B cell (primary cell): ENCODE measurements at regions not wholly inside any gene's neighbourhood (a gene's known extent, or its start where the extent isn't known, plus 50 kb on each side); places are given as distances from the start of the nearest gene placed in this dataset.

ENCODE experiments used
- ATAC-seq: fragments of 200-7000 bp; cut with Tn5 transposase; one replicate; pipeline ENCODE4 v1.10.0; 2021; ENCODE audit warnings: low read depth, mild to moderate bottlenecking, moderate number of reproducible peaks, moderate library complexity
- CTCF ChIA-PET: fragments of 350-600 bp; sonication (Branson Sonifier 250); formaldehyde crosslinking; loops from one replicate; lab custom pipeline; 2021; ENCODE audit warnings: antibody characterized with exemption, inconsistent platforms; lab: Charles Lee
- POLR2A ChIA-PET: fragments of 350-600 bp; sonication (Branson Sonifier 250); formaldehyde crosslinking; loops from one replicate; lab custom pipeline; 2021; ENCODE audit warnings: antibody characterized with exemption; lab: Charles Lee
- DNase-seq: peaks from one replicate; pipeline ENCODE4 v3.0.0; 2013
- H2AFZ ChIP-seq: 2 replicates; pipeline ENCODE4 v1.6.1; 2012; ENCODE audit warnings: mild to moderate bottlenecking, low read depth, low read length; ENCODE audit not compliant: insufficient read depth, poor library complexity, severe bottlenecking
- H3K27ac ChIP-seq, 2 donors: 1 replicate in 1 of 2; 2 replicates in 1 of 2; pipeline ENCODE4 v1.5.1; 2012 to 2013; ENCODE audit warnings: low read length in 2 of 2, mild to moderate bottlenecking in 2 of 2, moderate library complexity in 1 of 2
- H3K27me3 ChIP-seq, 4 experiments: fragments of 200-600 bp in 1 of 4; sonication (generic) in 1 of 4; replicated peaks in 1 of 4; 1 replicate in 2 of 4; 2 replicates in 2 of 4; pipeline versions ENCODE4 v1.6.1 to v1.7.0; 2013 to 2016; ENCODE audit warnings: low read length in 3 of 4, mild to moderate bottlenecking in 2 of 4, mixed read lengths in 1 of 4, moderate library complexity in 1 of 4; ENCODE audit not compliant: insufficient read depth in 4 of 4, control insufficient read depth in 3 of 4; ENCODE audit errors: control extremely low read depth in 1 of 4
- H3K36me3 ChIP-seq, 2 experiments: replicated peaks in 1 of 2; 1 replicate in 1 of 2; 2 replicates in 1 of 2; pipeline versions ENCODE4 v1.6.1 to v1.7.1; 2013; ENCODE audit warnings: low read length in 1 of 2; ENCODE audit not compliant: insufficient read depth in 2 of 2, control insufficient read depth in 1 of 2; ENCODE audit errors: control extremely low read depth in 1 of 2, extremely low read depth in 1 of 2
- H3K4me1 ChIP-seq, 2 donors: fragments of 200-600 bp in 1 of 2; sonication (generic) in 1 of 2; 1 replicate in 1 of 2; 2 replicates in 1 of 2; pipeline versions ENCODE4 v1.5.1 to v1.6.1; 2013 to 2017; ENCODE audit warnings: low read length in 2 of 2; ENCODE audit not compliant: control insufficient read depth in 2 of 2, insufficient read depth in 2 of 2
- H3K4me2 ChIP-seq: replicated peaks from 2 replicates; pipeline ENCODE3; 2012; ENCODE audit warnings: mild to moderate bottlenecking, low read depth, low read length; ENCODE audit not compliant: poor library complexity, severe bottlenecking
- H3K4me3 ChIP-seq, 5 experiments: fragments of 200-600 bp in 1 of 5; sonication (generic) in 1 of 5; 1 replicate in 3 of 5; 2 replicates in 2 of 5; pipeline versions ENCODE4 v1.5.1 to v1.7.0; 2011 to 2016; ENCODE audit warnings: low read length in 4 of 5, mild to moderate bottlenecking in 4 of 5, low read depth in 2 of 5, control low read depth in 1 of 5, moderate library complexity in 1 of 5; ENCODE audit not compliant: insufficient read depth in 1 of 5; ENCODE audit errors: control extremely low read depth in 1 of 5, extremely low read depth in 1 of 5
- H3K79me2 ChIP-seq: fragments of 200-600 bp; sonication (generic); one replicate; pipeline ENCODE4 v1.6.0; 2016; ENCODE audit warnings: low read length; ENCODE audit not compliant: control insufficient read depth, insufficient read depth
- H3K9ac ChIP-seq: fragments of 200-600 bp; sonication (generic); 2 replicates; pipeline ENCODE4 v1.6.1; 2017; ENCODE audit warnings: mild to moderate bottlenecking, low read length, moderate library complexity
- H3K9me3 ChIP-seq, 3 donors: one replicate each; pipeline versions ENCODE4 v1.6.1 to v1.7.1; 2013; ENCODE audit warnings: low read length in 2 of 3; ENCODE audit not compliant: control insufficient read depth in 2 of 3, insufficient read depth in 1 of 3; ENCODE audit errors: control extremely low read depth in 1 of 3
- H4K20me1 ChIP-seq: 2 replicates; pipeline ENCODE4 v1.6.0; 2012; ENCODE audit warnings: mild to moderate bottlenecking, low read length; ENCODE audit not compliant: insufficient read depth, control insufficient read depth, poor library complexity, severe bottlenecking
- H3K27ac Mint-ChIP-seq: one replicate; pipeline ENCODE4 v1.8.0; 2021; ENCODE audit warnings: mixed read lengths
- H3K27me3 Mint-ChIP-seq: one replicate; pipeline ENCODE4 v1.8.0; 2021; ENCODE audit warnings: mixed read lengths
- H3K4me1 Mint-ChIP-seq: one replicate; pipeline ENCODE4 v1.8.0; 2021; ENCODE audit warnings: mixed read lengths
- H3K4me3 Mint-ChIP-seq: one replicate; pipeline ENCODE4 v1.8.0; 2021; ENCODE audit warnings: mixed read lengths
- H3K9me3 Mint-ChIP-seq: one replicate; pipeline ENCODE4 v1.8.0; 2022; ENCODE audit warnings: mixed read lengths; ENCODE audit not compliant: insufficient read depth
- CTCF ChIP-seq: fragments of 200-600 bp; IDR thresholded peaks from one replicate; pipeline ENCODE4 v1.8.0; 2022; ENCODE audit warnings: antibody characterized with exemption, mild to moderate bottlenecking
- EZH2 ChIP-seq: IDR thresholded peaks from 2 replicates; pipeline ENCODE4 v1.6.1; 2012; ENCODE audit warnings: borderline replicate concordance, low read depth, mild to moderate bottlenecking, moderate library complexity, low read length; ENCODE audit not compliant: insufficient read depth, poor library complexity, severe bottlenecking
- WGBS: methylation state at CpG from one replicate; pipeline ENCODE4 v1.1.5; 2013; ENCODE audit warnings: missing lambda C conversion rate; ENCODE audit not compliant: insufficient coverage; 5-methylcytosine and 5-hydroxymethylcytosine counted together
- intact Hi-C: fragments of 100-400 bp; cut with micrococcal nuclease; formaldehyde crosslinking; loops from one replicate; pipeline ENCODE4 v1.10.0; 2022

DNA sequence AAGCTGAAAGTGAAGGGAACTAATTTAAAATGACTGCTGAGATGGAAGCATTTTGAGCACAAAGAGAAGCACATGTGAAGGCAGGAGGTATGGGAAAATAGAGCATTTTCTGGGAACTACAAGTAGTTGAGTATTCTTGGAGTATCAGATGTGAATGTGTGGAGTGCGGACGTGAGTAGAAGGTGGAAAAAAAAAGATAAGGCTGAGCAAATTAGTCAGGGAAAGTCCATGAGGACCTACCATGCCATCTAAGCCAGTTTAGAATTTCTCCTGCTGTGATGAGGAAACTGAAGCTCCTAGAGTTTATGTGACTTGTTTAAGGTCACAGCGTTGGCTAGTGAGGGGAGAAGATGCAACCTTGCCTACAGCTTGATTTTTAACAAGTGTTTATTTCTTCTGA is 578.1 kb upstream of the MIR17HG start:
- H3K9me3 Mint-ChIP-seq: no peaks in the 10 kb centered on the region
- 100% methylated on average over 2 of the region's 3 CpGs for WGBS
- DNase-seq: no peak
- ATAC-seq: no peak
- H3K27me3 ChIP-seq: no peaks in the 10 kb centered on the region
- H3K4me3 ChIP-seq: no peak overlapping the region
- H3K4me3 Mint-ChIP-seq: no peak overlapping the region
- TF ChIP-seq EZH2 (no peak), CTCF (no peak)
- H3K27ac ChIP-seq: no peak overlapping the region
- no peaks in the 10 kb centered on the region for H4K20me1 ChIP-seq
- H3K9me3 ChIP-seq: no peaks in the 10 kb centered on the region
- H3K9ac ChIP-seq: no peak overlapping the region
- ChIA-PET CTCF (no interaction called here), POLR2A (no interaction called here)
- H3K4me1 ChIP-seq: no peaks in the 10 kb centered on the region
- no peak overlapping the region for H3K27ac Mint-ChIP-seq
- H3K36me3 ChIP-seq: no peaks in the 10 kb centered on the region
- H2AFZ ChIP-seq: no peak overlapping the region
- H3K27me3 Mint-ChIP-seq: no peaks in the 10 kb centered on the region
- H3K4me1 Mint-ChIP-seq: no peaks in the 10 kb centered on the region
- H3K4me2 ChIP-seq: no peak overlapping the region
- intact Hi-C loops: no loop called here
- no peaks in the 10 kb centered on the region for H3K79me2 ChIP-seq

DNA sequence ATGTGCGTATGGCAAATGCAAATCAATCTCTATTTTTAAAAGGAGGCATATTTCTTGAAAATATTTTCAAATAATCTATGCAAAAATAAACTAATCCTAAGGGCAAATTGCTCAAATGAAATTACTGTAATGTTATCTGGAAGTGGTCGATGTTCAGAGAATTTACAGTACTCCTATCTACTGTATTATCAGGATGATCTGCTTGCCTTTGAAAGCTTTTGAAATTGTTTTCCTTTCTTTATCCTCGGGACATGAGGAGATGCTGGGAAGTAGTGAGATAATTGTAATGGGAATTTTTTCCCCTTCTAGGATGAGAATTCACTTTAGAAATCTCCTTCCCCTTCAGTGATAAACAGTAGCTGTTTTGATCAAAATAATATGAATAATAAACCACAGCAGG is 577.2 kb upstream of the MIR17HG start:
- CTCF ChIA-PET: no interaction called here
- no peaks in the 10 kb centered on the region for H4K20me1 ChIP-seq
- Mint-ChIP-seq H3K4me1 (no peaks in the 10 kb centered on the region), H3K27me3 (no peaks in the 10 kb centered on the region), H3K4me3 (no peak overlapping the region), H3K9me3 (no peaks in the 10 kb centered on the region), H3K27ac (no peak overlapping the region)
- H3K27me3 ChIP-seq: no peaks in the 10 kb centered on the region
- no CpG with 5 or more reads among the region's 3 CpGs for WGBS
- H3K4me2 ChIP-seq: no peak overlapping the region
- H3K36me3 ChIP-seq: no peaks in the 10 kb centered on the region
- no peak overlapping the region for H2AFZ ChIP-seq
- no peaks in the 10 kb centered on the region for H3K4me1 ChIP-seq
- no peaks in the 10 kb centered on the region for H3K79me2 ChIP-seq
- intact Hi-C loops: no loop called here
- no peaks in the 10 kb centered on the region for H3K9me3 ChIP-seq
- H3K4me3 ChIP-seq: no peak overlapping the region
- TF ChIP-seq EZH2 (no peak), CTCF (no peak)
- DNase-seq (no peak), ATAC-seq (no peak)
- H3K9ac ChIP-seq: no peak overlapping the region
- POLR2A ChIA-PET: no interaction called here
- no peak overlapping the region for H3K27ac ChIP-seq
